NT2/D1 (cell line): ENCODE measurements at regions not wholly inside any gene's neighbourhood (a gene's known extent, or its start where the extent isn't known, plus 50 kb on each side); places are given as distances from the start of the nearest gene placed in this dataset.

Source experiments
- DNase-seq: peaks from one replicate; pipeline ENCODE4 v3.0.0-alpha.2; 2011; ENCODE audit warnings: low read depth, low spot score
- H3K27me3 ChIP-seq: 2 replicates; pipeline ENCODE4 v1.6.0; 2011; ENCODE audit warnings: mild to moderate bottlenecking; ENCODE audit not compliant: insufficient read length, insufficient read depth
- H3K36me3 ChIP-seq: 2 replicates; pipeline ENCODE4 v1.6.1; 2011; ENCODE audit warnings: mild to moderate bottlenecking, low read length, mixed read lengths; ENCODE audit not compliant: insufficient read depth, insufficient read length
- H3K4me1 ChIP-seq: 2 replicates; pipeline ENCODE4 v1.5.1; 2011; ENCODE audit not compliant: insufficient read depth, insufficient read length
- H3K4me3 ChIP-seq: 2 replicates; pipeline ENCODE4 v1.5.1; 2011; ENCODE audit warnings: low read depth; ENCODE audit not compliant: insufficient read length
- H3K9ac ChIP-seq: 2 replicates; pipeline ENCODE4 v1.6.0; 2011; ENCODE audit warnings: low read depth; ENCODE audit not compliant: insufficient read length
- H3K9me3 ChIP-seq: 2 replicates; pipeline ENCODE4 v1.5.1; 2011; ENCODE audit warnings: mild to moderate bottlenecking, low read length; ENCODE audit not compliant: insufficient read depth
- SUZ12 ChIP-seq: IDR thresholded peaks from 2 replicates; pipeline ENCODE4 v1.6.1; 2011; ENCODE audit not compliant: insufficient read length, insufficient read depth; ENCODE audit errors: extremely low read depth
- YY1 ChIP-seq: IDR thresholded peaks from 2 replicates; pipeline ENCODE4 v1.6.1; 2011; ENCODE audit not compliant: insufficient read length, insufficient read depth
- ZNF274 ChIP-seq: IDR thresholded peaks from 2 replicates; pipeline ENCODE4 v1.6.1; 2011; ENCODE audit warnings: mild to moderate bottlenecking, low read depth, low read length

DNA sequence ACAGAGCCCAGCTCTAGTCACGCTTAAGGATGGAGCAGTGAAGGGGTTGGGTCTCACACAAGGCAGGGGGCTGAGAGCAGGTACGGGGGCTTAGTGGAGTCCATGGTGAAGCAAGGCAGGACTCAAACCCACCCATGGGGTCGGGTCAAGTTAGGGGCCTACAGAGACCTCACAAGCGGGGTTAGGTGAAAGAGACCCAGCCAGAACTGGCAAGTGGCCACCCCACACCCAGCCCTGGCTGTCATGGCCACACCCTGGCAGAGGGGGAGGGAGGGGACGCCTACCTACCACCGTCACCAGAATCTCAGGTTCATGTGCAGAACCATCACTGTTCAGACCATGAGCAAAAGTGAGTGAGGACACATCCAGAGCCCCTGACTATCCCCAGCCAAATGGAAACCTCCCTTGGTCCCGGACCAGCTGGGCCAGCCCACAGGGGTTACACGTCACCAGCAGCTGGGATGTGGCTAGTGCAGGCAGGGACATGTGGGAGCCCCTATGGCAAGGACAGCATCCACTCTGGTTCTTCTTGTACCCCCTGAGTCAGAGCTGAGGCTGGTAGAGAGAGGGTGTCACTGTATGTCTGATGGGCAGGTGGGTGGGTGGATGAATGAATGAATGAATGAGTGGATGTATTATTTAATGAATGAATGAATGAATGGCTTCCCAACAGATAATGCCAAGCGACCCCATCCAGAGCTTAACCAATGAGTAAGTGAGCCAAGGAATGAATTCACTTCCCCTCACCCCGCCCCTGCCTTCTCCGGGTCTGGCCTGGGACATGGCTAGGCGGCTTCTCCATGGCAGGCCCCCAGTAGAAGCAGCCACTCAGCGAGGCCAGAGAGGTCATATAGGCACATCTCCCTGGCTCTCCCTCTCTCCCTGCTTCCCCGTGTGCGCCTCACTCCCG is 681.6 kb downstream of the TBC1D22A start:
- TF ChIP-seq SUZ12 (no peak), ZNF274 (no peak), YY1 (no peak)
- H3K9me3 ChIP-seq, result peaks cover 13% of the 10 kb centered on the region; the same call in 1 of the 2 replicates
- H3K9ac ChIP-seq, result no peak overlapping the region

DNA sequence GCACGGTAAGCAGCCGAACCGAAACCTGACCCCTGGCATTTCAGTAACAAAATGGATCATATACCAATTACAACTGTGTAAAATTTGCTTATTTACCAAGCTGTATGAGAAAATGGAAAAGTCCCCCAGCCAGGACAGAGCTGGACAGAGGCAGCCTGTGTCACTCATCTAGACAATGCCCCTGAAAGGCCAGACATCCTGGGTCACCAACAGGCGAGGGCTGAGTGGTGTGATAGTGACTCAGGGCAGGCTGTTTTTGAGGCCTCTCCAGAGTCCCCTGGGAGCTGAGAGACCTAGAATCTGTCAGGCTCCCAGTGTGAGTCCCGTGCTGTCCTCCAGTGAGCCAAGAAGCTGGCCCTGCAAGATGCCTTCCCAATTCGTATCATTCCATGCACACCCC is 680.4 kb downstream of the TBC1D22A start:
- Histone ChIP-seq H3K9me3 (peaks cover 13% of the 10 kb centered on the region; the same call in 1 of the 2 replicates), H3K27me3 (no peaks in the 10 kb centered on the region)
- TF ChIP-seq YY1 (no peak), SUZ12 (no peak), ZNF274 (no peak)

More for the DNA sequence above, 681.6 kb downstream of the TBC1D22A start:
- no peaks in the 10 kb centered on the region for H3K27me3 ChIP-seq
- no peak for DNase-seq
- H3K36me3 ChIP-seq, result no peaks in the 10 kb centered on the region
- no peak overlapping the region for H3K4me3 ChIP-seq
- no peaks in the 10 kb centered on the region for H3K4me1 ChIP-seq

DNA sequence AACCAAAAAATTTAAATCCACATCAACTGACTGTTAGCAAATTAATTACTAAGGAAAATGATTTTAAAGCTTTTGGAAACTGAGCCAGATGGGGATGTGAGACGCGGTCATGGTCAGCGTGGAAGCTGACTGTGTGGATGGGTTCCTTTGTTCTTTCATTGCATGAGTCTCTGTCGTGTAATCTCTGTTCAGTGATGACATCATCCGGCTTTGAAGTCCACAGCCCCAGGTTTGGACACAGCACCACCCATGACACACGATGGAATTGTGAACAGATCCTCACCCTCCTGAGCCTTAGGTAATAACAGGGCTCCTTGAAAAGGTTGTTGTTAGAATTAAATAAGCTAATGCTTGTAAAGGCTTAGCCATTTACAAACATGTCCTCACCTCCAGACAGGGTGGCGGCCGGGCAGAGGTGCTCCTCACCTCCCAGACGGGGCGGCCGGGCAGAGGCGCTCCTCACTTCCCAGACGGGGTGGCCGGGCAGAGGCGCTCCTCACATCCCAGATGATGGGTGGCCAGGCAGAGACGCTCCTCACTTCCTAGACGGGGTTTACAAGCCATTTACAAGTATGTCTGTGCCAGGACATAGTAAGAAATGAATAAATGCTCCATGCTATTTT is 677.3 kb downstream of the TBC1D22A start:
- Histone ChIP-seq H3K9ac (no peak overlapping the region), H3K36me3 (no peaks in the 10 kb centered on the region), H3K4me3 (no peak overlapping the region), H3K4me1 (no peaks in the 10 kb centered on the region), H3K27me3 (no peaks in the 10 kb centered on the region), H3K9me3 (peaks cover 27% of the 10 kb centered on the region; the same call in 1 of the 2 replicates)
- TF ChIP-seq SUZ12 (no peak), YY1 (no peak), ZNF274 (no peak)
- DNase-seq, result no peak

More for the DNA sequence above, 680.4 kb downstream of the TBC1D22A start:
- H3K4me3 ChIP-seq, result no peak overlapping the region
- H3K36me3 ChIP-seq, result no peaks in the 10 kb centered on the region
- no peak overlapping the region for H3K9ac ChIP-seq
- no peaks in the 10 kb centered on the region for H3K4me1 ChIP-seq
- no peak for DNase-seq

DNA sequence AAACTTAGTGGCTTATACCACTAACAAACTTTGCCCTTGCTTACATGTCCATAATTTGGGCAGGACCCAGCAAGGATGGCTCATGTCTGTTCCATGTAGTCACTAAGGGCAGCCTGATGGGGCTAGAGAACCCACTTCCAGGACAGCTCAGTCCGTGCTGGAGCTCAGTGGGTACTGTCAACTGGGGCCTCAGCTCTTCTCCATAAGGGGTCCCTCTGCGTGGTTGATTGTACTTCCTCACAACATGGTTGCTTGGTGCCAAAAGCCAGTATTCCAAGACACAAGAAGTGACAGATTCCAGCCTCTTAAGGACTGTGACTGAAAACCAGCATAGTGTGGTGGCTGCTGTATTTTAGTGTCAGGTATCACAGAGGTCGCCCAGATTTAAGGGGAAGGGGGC is 675.2 kb downstream of the TBC1D22A start:
- no peak for DNase-seq
- Histone ChIP-seq H3K4me3 (no peak overlapping the region), H3K9ac (no peak overlapping the region), H3K4me1 (no peaks in the 10 kb centered on the region), H3K27me3 (no peaks in the 10 kb centered on the region), H3K36me3 (no peaks in the 10 kb centered on the region), H3K9me3 (peaks cover 27% of the 10 kb centered on the region; the same call in 1 of the 2 replicates)
- TF ChIP-seq YY1 (no peak), ZNF274 (no peak), SUZ12 (no peak)

DNA sequence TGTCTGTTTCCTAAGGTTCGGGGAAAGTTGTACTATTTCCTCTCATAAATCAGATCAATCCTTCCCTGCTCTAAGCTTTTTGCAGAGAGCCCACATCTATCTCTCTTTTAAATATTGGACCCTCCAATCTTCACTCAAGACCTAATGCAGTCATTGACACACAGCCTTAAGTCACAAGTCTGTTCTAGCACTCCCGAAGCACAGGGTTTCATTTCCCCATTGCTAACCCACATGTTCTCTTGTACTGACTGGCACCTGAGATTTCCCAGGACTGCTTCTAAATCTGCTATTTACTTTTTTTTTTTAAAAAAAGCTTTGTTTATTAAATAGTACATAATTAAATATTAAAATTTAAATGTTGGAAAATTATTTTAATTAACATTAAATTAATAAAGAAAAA is 674.7 kb downstream of the TBC1D22A start:
- no peak for DNase-seq
- Histone ChIP-seq H3K9ac (no peak overlapping the region), H3K9me3 (peaks cover 27% of the 10 kb centered on the region; the same call in 1 of the 2 replicates), H3K4me1 (no peaks in the 10 kb centered on the region), H3K4me3 (no peak overlapping the region), H3K27me3 (no peaks in the 10 kb centered on the region), H3K36me3 (no peaks in the 10 kb centered on the region)
- no peak for TF ChIP-seq SUZ12
- no peak for TF ChIP-seq YY1
- no peak for TF ChIP-seq ZNF274

DNA sequence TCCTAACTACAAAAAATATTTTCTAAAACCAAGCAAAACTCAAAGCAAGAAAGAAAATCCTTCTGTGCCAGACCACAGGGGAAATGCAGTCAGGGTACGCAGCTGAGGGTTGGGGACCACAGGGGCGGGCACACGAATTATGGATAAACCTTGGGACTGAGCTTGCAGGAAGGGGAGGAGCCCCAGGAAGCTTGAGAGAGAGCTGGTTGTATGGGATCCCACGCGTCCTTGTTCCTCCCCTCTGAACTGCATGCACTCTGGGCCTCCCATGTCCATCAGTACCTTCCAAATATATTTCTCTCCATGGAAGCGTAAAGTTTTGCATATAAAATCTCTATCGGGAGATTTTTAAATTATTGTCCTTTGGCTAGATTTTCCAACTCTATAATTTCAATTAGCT is 673.4 kb downstream of the TBC1D22A start:
- Histone ChIP-seq H3K9ac (no peak overlapping the region), H3K9me3 (peaks cover 27% of the 10 kb centered on the region; the same call in 1 of the 2 replicates), H3K4me3 (no peak overlapping the region), H3K4me1 (no peaks in the 10 kb centered on the region), H3K27me3 (no peaks in the 10 kb centered on the region), H3K36me3 (no peaks in the 10 kb centered on the region)
- TF ChIP-seq ZNF274 (no peak), SUZ12 (no peak), YY1 (no peak)
- no peak for DNase-seq

DNA sequence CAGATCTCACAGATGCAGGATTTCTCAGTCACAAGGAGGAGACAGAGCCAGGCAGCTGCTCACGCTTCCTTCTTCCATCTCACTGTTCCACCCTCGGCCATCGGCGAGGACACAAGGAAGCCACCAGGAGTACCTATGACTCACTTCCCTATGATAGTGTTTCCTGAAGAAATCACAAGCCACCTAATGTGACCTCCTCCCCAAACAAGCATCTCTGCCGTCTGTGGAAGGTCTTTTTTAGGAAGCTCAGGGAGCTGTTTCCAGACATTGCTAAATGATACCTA is 672.7 kb downstream of the TBC1D22A start:
- no peak overlapping the region for H3K4me3 ChIP-seq
- peaks cover 21% of the 10 kb centered on the region; the same call in 1 of the 2 replicates for H3K9me3 ChIP-seq

More for the DNA sequence above, 672.7 kb downstream of the TBC1D22A start:
- Histone ChIP-seq H3K9ac (no peak overlapping the region), H3K36me3 (no peaks in the 10 kb centered on the region), H3K4me1 (no peaks in the 10 kb centered on the region), H3K27me3 (no peaks in the 10 kb centered on the region)
- no peak for DNase-seq
- TF ChIP-seq ZNF274, result no peak
